ENCODE measurements at regions not wholly inside any gene's neighbourhood (a gene's known extent, or its start where the extent isn't known, plus 50 kb on each side); places are given as distances from the start of the nearest gene placed in this dataset.

GRCh38 chr9:134222018-134222573, 57.7 kb upstream of the RNU6ATAC start:
- TF ChIP-seq YY1 (IDR thresholded peaks at IDR 0.05; ENCODE audit: low read depth, low read length), result no peak
- TF ChIP-seq EP300 (IDR thresholded peaks at IDR 0.05; ENCODE audit: borderline replicate concordance in 1 of 2, control insufficient read depth in 1 of 2, low read depth in 2 of 2, low read length in 2 of 2), result no peak
- no peak for TF ChIP-seq NRF1 (conservative IDR thresholded peaks at IDR 0.05; ENCODE audit: low read depth, low read length)
- TF ChIP-seq TAF1 (IDR thresholded peaks at IDR 0.05; ENCODE audit: borderline replicate concordance, low read depth, low read length), result no peak
- no peak for TF ChIP-seq HDAC2 (IDR thresholded peaks at IDR 0.05)

Measured in GM12878 (cell line).